H1 (cell line): ENCODE measurements at regions not wholly inside any gene's neighbourhood (a gene's known extent, or its start where the extent isn't known, plus 50 kb on each side); places are given as distances from the start of the nearest gene placed in this dataset.

Experiments used
- KDM5A ChIP-seq: fragments of 200-600 bp; IDR thresholded peaks from 2 replicates; pipeline ENCODE4 v1.7.1; 2012; ENCODE audit warnings: mild to moderate bottlenecking, low read length, inconsistent platforms, mixed read lengths
- POLR2A ChIP-seq, 2 experiments: IDR thresholded peaks; 1 replicate in 1 of 2; 2 replicates in 1 of 2; pipeline ENCODE4 v1.6.1; 2011; ENCODE audit warnings: low read depth in 2 of 2, low read length in 2 of 2, mild to moderate bottlenecking in 2 of 2; ENCODE audit errors: control extremely low read depth in 1 of 2

- no peak for TF ChIP-seq POLR2A (IDR thresholded peaks at IDR 0.05; ENCODE audit: control extremely low read depth in 1 of 2, low read depth in 2 of 2, low read length in 2 of 2)
- TF ChIP-seq KDM5A, result no peak
- TF ChIP-seq, all 59 proteins: peak for 0
Measured at GRCh38 chr3:81307221-81307620, 454.2 kb downstream of the GBE1 start (continued).
